ENCODE measurements at regions not wholly inside any gene's neighbourhood (a gene's known extent, or its start where the extent isn't known, plus 50 kb on each side); places are given as distances from the start of the nearest gene placed in this dataset.
A peak's percentile ranks its signal among the peaks of the same experiment; 100 is the strongest.

DNA sequence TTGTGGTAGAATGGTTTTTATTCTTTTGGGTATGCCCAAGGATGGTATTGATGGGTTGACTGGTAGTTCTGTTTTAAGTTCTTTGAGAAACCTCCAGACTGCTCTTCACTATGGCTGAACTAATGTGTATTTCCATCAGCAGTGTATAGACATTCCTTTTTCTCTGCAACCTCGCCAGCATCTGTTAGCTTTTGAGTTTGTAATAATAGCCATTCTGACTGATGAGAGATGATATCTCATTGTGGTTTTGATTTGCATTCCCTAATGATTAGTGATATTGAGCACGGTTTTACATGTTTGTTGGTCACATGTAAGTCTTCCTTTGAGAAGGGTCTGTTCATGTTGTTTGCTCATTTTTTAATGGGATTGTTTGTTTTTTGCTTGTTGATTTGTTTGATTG is 1348.7 kb upstream of the NXPH2 start:
- H3K4me3 ChIP-seq (ENCODE audit: low read length), result no peak overlapping the region
- WGBS (ENCODE audit: extremely low coverage, insufficient coverage, low lambda C conversion rate), result no CpG with 5 or more reads among the region's 2 CpGs
- H4K5ac ChIP-seq (ENCODE audit: low read length), result no peak overlapping the region
- H3K4me2 ChIP-seq (ENCODE audit: low read length), result no peak overlapping the region
- no peaks in the 10 kb centered on the region for H3K79me2 ChIP-seq (ENCODE audit: control insufficient read depth, insufficient read depth, low read length)
- no peak overlapping the region for H2BK15ac ChIP-seq (replicated peaks; ENCODE audit: low read depth)
- H3K79me1 ChIP-seq (ENCODE audit: low read length), result no peaks in the 10 kb centered on the region
- no peak overlapping the region for H3K18ac ChIP-seq (ENCODE audit: low read length)
- no peak overlapping the region for H3K56ac ChIP-seq (ENCODE audit: low read length)
- no peaks in the 10 kb centered on the region for H3K27me3 ChIP-seq (ENCODE audit: insufficient read depth, low read length, poor library complexity)
- H2BK5ac ChIP-seq (ENCODE audit: low read length), result no peak overlapping the region
- no peaks in the 10 kb centered on the region for H3K36me3 ChIP-seq (ENCODE audit: control insufficient read depth, insufficient read depth, low read length)
- no peak overlapping the region for H2BK120ac ChIP-seq (ENCODE audit: low read depth, low read length)
- no peak overlapping the region for H4K8ac ChIP-seq (ENCODE audit: low read depth, low read length)
- no peak overlapping the region for H3K4ac ChIP-seq (ENCODE audit: low read depth, low read length)
- no peak overlapping the region for H3K23ac ChIP-seq (ENCODE audit: low read length)
- no peak overlapping the region for H3K9ac ChIP-seq (ENCODE audit: low read length)
- H3K4me1 ChIP-seq (ENCODE audit: control insufficient read depth, low read depth, low read length), result no peaks in the 10 kb centered on the region
- no peak for DNase-seq
- H2AK5ac ChIP-seq (ENCODE audit: low read length), result no peak overlapping the region
- H3K27ac ChIP-seq (ENCODE audit: low read depth, low read length), result no peak overlapping the region

DNA sequence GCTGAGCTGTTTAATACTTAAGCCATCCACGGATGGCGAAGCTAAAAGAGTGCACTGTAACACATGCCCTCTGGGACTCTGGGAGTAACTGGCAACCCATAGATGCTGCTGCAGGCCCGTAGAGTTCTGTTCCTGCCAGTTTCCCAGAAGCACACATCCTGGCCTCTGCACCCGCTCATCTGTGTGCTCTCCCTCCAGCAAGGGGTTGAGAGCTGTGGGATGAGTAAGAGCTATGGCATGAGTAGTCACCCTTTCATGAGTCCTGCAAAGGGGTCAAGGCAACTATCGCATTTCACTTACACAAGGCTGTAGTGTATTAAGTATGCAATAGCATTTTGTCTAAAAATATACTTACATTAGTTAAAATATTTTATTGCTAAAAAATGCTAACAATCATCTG is 1341.8 kb upstream of the NXPH2 start:
- Histone ChIP-seq H3K27me3 (ENCODE audit: insufficient read depth, low read length, poor library complexity) (no peaks in the 10 kb centered on the region), H2AK5ac (ENCODE audit: low read length) (no peak overlapping the region), H3K56ac (ENCODE audit: low read length) (no peak overlapping the region), H3K36me3 (ENCODE audit: control insufficient read depth, insufficient read depth, low read length) (no peaks in the 10 kb centered on the region), H3K79me1 (ENCODE audit: low read length) (no peaks in the 10 kb centered on the region), H3K79me2 (ENCODE audit: control insufficient read depth, insufficient read depth, low read length) (no peaks in the 10 kb centered on the region), H3K4ac (ENCODE audit: low read depth, low read length) (no peak overlapping the region), H2BK15ac (replicated peaks; ENCODE audit: low read depth) (no peak overlapping the region), H4K8ac (ENCODE audit: low read depth, low read length) (no peak overlapping the region), H2BK5ac (ENCODE audit: low read length) (no peak overlapping the region), H3K4me2 (ENCODE audit: low read length) (no peak overlapping the region), H3K4me3 (ENCODE audit: low read length) (no peak overlapping the region), H2BK120ac (ENCODE audit: low read depth, low read length) (no peak overlapping the region), H3K9ac (ENCODE audit: low read length) (no peak overlapping the region), H3K4me1 (ENCODE audit: control insufficient read depth, low read depth, low read length) (no peaks in the 10 kb centered on the region), H3K27ac (ENCODE audit: low read depth, low read length) (no peak overlapping the region), H3K18ac (ENCODE audit: low read length) (no peak overlapping the region), H3K23ac (ENCODE audit: low read length) (no peak overlapping the region), H4K5ac (ENCODE audit: low read length) (no peak overlapping the region)
- no CpG with 5 or more reads among the region's 5 CpGs for whole genome bisulfite sequencing (ENCODE audit: extremely low coverage, insufficient coverage, low lambda C conversion rate)
- DNase-seq, result peak; percentile 17

- Histone ChIP-seq H2BK5ac (ENCODE audit: low read length) (no peak overlapping the region), H4K8ac (ENCODE audit: low read depth, low read length) (no peak overlapping the region), H3K4ac (ENCODE audit: low read depth, low read length) (no peak overlapping the region), H3K4me2 (ENCODE audit: low read length) (no peak overlapping the region), H3K27me3 (ENCODE audit: insufficient read depth, low read length, poor library complexity) (no peaks in the 10 kb centered on the region), H2BK120ac (ENCODE audit: low read depth, low read length) (no peak overlapping the region), H3K79me2 (ENCODE audit: control insufficient read depth, insufficient read depth, low read length) (no peaks in the 10 kb centered on the region), H3K36me3 (ENCODE audit: control insufficient read depth, insufficient read depth, low read length) (no peaks in the 10 kb centered on the region), H3K79me1 (ENCODE audit: low read length) (no peaks in the 10 kb centered on the region), H3K4me3 (ENCODE audit: low read length) (no peak overlapping the region), H2BK15ac (replicated peaks; ENCODE audit: low read depth) (no peak overlapping the region), H3K9ac (ENCODE audit: low read length) (no peak overlapping the region), H4K5ac (ENCODE audit: low read length) (no peak overlapping the region), H3K4me1 (ENCODE audit: control insufficient read depth, low read depth, low read length) (no peaks in the 10 kb centered on the region), H3K56ac (ENCODE audit: low read length) (no peak overlapping the region), H3K27ac (ENCODE audit: low read depth, low read length) (no peak overlapping the region), H2AK5ac (ENCODE audit: low read length) (no peak overlapping the region), H3K23ac (ENCODE audit: low read length) (no peak overlapping the region), H3K18ac (ENCODE audit: low read length) (no peak overlapping the region)
- WGBS (ENCODE audit: extremely low coverage, insufficient coverage, low lambda C conversion rate), result no CpG with 5 or more reads among the region's 1 CpG
- DNase-seq, result no peak
These were observed 1337.2 kb upstream of the NXPH2 start for GRCh38 chr2:140117386-140117785.

GRCh38 chr2:140108706-140109475 is 1328.7 kb upstream of the NXPH2 start:
- no peak overlapping the region for H3K4ac ChIP-seq (ENCODE audit: low read depth, low read length)
- no peak overlapping the region for H4K8ac ChIP-seq (ENCODE audit: low read depth, low read length)
- H3K36me3 ChIP-seq (ENCODE audit: control insufficient read depth, insufficient read depth, low read length), result no peaks in the 10 kb centered on the region
- H3K56ac ChIP-seq (ENCODE audit: low read length), result no peak overlapping the region
- peak; percentile 40 for DNase-seq
- no peaks in the 10 kb centered on the region for H3K79me1 ChIP-seq (ENCODE audit: low read length)
- H3K27ac ChIP-seq (ENCODE audit: low read depth, low read length), result no peak overlapping the region
- H2AK5ac ChIP-seq (ENCODE audit: low read length), result no peak overlapping the region
- H3K4me2 ChIP-seq (ENCODE audit: low read length), result no peak overlapping the region
- no peak overlapping the region for H3K18ac ChIP-seq (ENCODE audit: low read length)
- no peaks in the 10 kb centered on the region for H3K79me2 ChIP-seq (ENCODE audit: control insufficient read depth, insufficient read depth, low read length)
- no peak overlapping the region for H2BK120ac ChIP-seq (ENCODE audit: low read depth, low read length)
- H2BK15ac ChIP-seq (replicated peaks; ENCODE audit: low read depth), result no peak overlapping the region
- H3K4me1 ChIP-seq (ENCODE audit: control insufficient read depth, low read depth, low read length), result no peaks in the 10 kb centered on the region
- H3K9ac ChIP-seq (ENCODE audit: low read length), result no peak overlapping the region
- no peaks in the 10 kb centered on the region for H3K27me3 ChIP-seq (ENCODE audit: insufficient read depth, low read length, poor library complexity)
- no peak overlapping the region for H3K23ac ChIP-seq (ENCODE audit: low read length)
- no peak overlapping the region for H3K4me3 ChIP-seq (ENCODE audit: low read length)
- H4K5ac ChIP-seq (ENCODE audit: low read length), result no peak overlapping the region
- no peak overlapping the region for H2BK5ac ChIP-seq (ENCODE audit: low read length)
- no CpG with 5 or more reads among the region's 5 CpGs for WGBS (ENCODE audit: extremely low coverage, insufficient coverage, low lambda C conversion rate)

GRCh38 chr2:140091926-140092325 is 1311.7 kb upstream of the NXPH2 start:
- H2AK5ac ChIP-seq (ENCODE audit: low read length), result no peak overlapping the region
- no CpG with 5 or more reads among the region's 1 CpG for WGBS (ENCODE audit: extremely low coverage, insufficient coverage, low lambda C conversion rate)
- no peak overlapping the region for H2BK120ac ChIP-seq (ENCODE audit: low read depth, low read length)
- no peaks in the 10 kb centered on the region for H3K79me1 ChIP-seq (ENCODE audit: low read length)
- no peaks in the 10 kb centered on the region for H3K36me3 ChIP-seq (ENCODE audit: control insufficient read depth, insufficient read depth, low read length)
- no peak overlapping the region for H3K56ac ChIP-seq (ENCODE audit: low read length)
- DNase-seq, result no peak
- H3K23ac ChIP-seq (ENCODE audit: low read length), result no peak overlapping the region
- no peaks in the 10 kb centered on the region for H3K4me1 ChIP-seq (ENCODE audit: control insufficient read depth, low read depth, low read length)
- H4K5ac ChIP-seq (ENCODE audit: low read length), result no peak overlapping the region
- no peak overlapping the region for H3K27ac ChIP-seq (ENCODE audit: low read depth, low read length)
- no peak overlapping the region for H3K4me2 ChIP-seq (ENCODE audit: low read length)
- no peak overlapping the region for H4K8ac ChIP-seq (ENCODE audit: low read depth, low read length)
- H3K9ac ChIP-seq (ENCODE audit: low read length), result no peak overlapping the region
- H3K4me3 ChIP-seq (ENCODE audit: low read length), result no peak overlapping the region
- H3K27me3 ChIP-seq (ENCODE audit: insufficient read depth, low read length, poor library complexity), result no peaks in the 10 kb centered on the region
- H2BK5ac ChIP-seq (ENCODE audit: low read length), result no peak overlapping the region
- no peaks in the 10 kb centered on the region for H3K79me2 ChIP-seq (ENCODE audit: control insufficient read depth, insufficient read depth, low read length)
- no peak overlapping the region for H3K18ac ChIP-seq (ENCODE audit: low read length)
- no peak overlapping the region for H3K4ac ChIP-seq (ENCODE audit: low read depth, low read length)
- H2BK15ac ChIP-seq (replicated peaks; ENCODE audit: low read depth), result no peak overlapping the region

GRCh38 chr2:140086964-140087363 is 1306.8 kb upstream of the NXPH2 start:
- H3K56ac ChIP-seq (ENCODE audit: low read length), result no peak overlapping the region
- no peaks in the 10 kb centered on the region for H3K79me2 ChIP-seq (ENCODE audit: control insufficient read depth, insufficient read depth, low read length)
- no peak overlapping the region for H3K18ac ChIP-seq (ENCODE audit: low read length)
- no peak overlapping the region for H3K23ac ChIP-seq (ENCODE audit: low read length)
- no peak overlapping the region for H2AK5ac ChIP-seq (ENCODE audit: low read length)
- no peak overlapping the region for H3K4ac ChIP-seq (ENCODE audit: low read depth, low read length)
- no peaks in the 10 kb centered on the region for H3K79me1 ChIP-seq (ENCODE audit: low read length)
- H3K4me2 ChIP-seq (ENCODE audit: low read length), result no peak overlapping the region
- no peak for DNase-seq
- no peak overlapping the region for H2BK120ac ChIP-seq (ENCODE audit: low read depth, low read length)
- no peaks in the 10 kb centered on the region for H3K36me3 ChIP-seq (ENCODE audit: control insufficient read depth, insufficient read depth, low read length)
- H3K27me3 ChIP-seq (ENCODE audit: insufficient read depth, low read length, poor library complexity), result no peaks in the 10 kb centered on the region
- H3K4me3 ChIP-seq (ENCODE audit: low read length), result no peak overlapping the region
- H2BK15ac ChIP-seq (replicated peaks; ENCODE audit: low read depth), result no peak overlapping the region
- H2BK5ac ChIP-seq (ENCODE audit: low read length), result no peak overlapping the region
- H3K4me1 ChIP-seq (ENCODE audit: control insufficient read depth, low read depth, low read length), result no peaks in the 10 kb centered on the region
- no peak overlapping the region for H3K9ac ChIP-seq (ENCODE audit: low read length)
- WGBS (ENCODE audit: extremely low coverage, insufficient coverage, low lambda C conversion rate), result no CpG with 5 or more reads among the region's 1 CpG
- H4K8ac ChIP-seq (ENCODE audit: low read depth, low read length), result no peak overlapping the region
- H3K27ac ChIP-seq (ENCODE audit: low read depth, low read length), result no peak overlapping the region
- no peak overlapping the region for H4K5ac ChIP-seq (ENCODE audit: low read length)
